GM12892 (cell line): ENCODE measurements at regions not wholly inside any gene's neighbourhood (a gene's known extent, or its start where the extent isn't known, plus 50 kb on each side); places are given as distances from the start of the nearest gene placed in this dataset.

Experiments
- POLR2A ChIP-seq: IDR thresholded peaks from 2 replicates; pipeline ENCODE4 v1.6.1; 2011; ENCODE audit warnings: low read depth, low read length, control low read depth
- POLR2AphosphoS5 ChIP-seq: IDR thresholded peaks from 2 replicates; pipeline ENCODE4 v1.6.1; 2011; ENCODE audit warnings: low read depth, low read length, control low read depth
- TAF1 ChIP-seq: IDR thresholded peaks from 2 replicates; pipeline ENCODE4 v1.6.1; 2011; ENCODE audit warnings: low read depth, mild to moderate bottlenecking, control low read depth, low read length, borderline replicate concordance

DNA sequence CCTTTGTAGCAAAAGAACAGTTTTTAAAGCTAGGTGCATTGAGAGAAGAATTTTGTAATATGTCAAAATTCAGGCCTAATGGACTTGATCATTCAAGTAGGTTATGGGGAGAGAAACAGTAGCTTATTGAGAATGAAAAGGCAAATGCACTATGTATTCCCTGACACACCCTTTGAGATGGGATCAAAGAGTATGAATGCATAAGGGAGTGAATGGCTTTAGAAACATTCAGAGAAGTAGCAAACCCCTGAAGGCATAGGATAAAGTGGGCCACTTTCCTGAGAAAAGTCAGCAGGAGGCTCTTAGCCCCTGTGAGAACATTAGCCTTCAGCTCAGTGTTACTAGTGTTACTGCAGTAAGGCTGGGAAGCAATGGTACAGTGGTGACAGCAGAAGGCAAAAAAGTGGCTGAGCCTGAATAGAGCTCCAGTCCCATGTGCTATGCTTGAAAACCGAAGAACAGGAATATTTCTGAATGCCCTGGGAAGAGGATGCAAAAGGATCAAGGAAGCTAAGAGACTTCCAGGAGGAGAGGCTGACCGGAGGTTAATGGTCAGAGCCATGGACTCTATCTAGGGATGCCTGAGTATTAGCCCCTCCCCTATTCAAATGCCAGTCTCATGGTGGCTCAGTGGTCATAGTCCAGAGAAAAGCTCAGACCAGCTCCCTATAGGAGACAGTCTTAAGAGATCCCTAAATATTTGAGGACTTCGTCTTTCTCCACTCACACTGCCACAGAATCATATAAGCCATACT, 218.2 kb upstream of the SGO1 start:
- TF ChIP-seq TAF1, result no peak
- TF ChIP-seq POLR2A, result no peak
- no peak for TF ChIP-seq POLR2AphosphoS5
